H9 (cell line): ENCODE measurements at regions not wholly inside any gene's neighbourhood (a gene's known extent, or its start where the extent isn't known, plus 50 kb on each side); places are given as distances from the start of the nearest gene placed in this dataset.
A peak's percentile ranks its signal among the peaks of the same experiment; 100 is the strongest.
"Not testable (repeated sequence)": the region's sequence is repeated elsewhere in the genome, so short reads cannot be mapped to it uniquely, and the experiment has no call there.

Source experiments
- DNase-seq: peaks from one replicate; pipeline ENCODE4 v3.0.0-alpha.2; 2017
- H2AFZ ChIP-seq: one replicate; pipeline ENCODE4 v1.6.1; 2013; ENCODE audit warnings: mild to moderate bottlenecking, low read length, control low read depth, moderate library complexity
- H2AK5ac ChIP-seq: 2 replicates; pipeline ENCODE4 v1.6.1; 2013; ENCODE audit warnings: low read length, control low read depth, mixed read lengths; ENCODE audit not compliant: insufficient read length
- H2BK120ac ChIP-seq: one replicate; pipeline ENCODE4 v1.6.1; 2013; ENCODE audit warnings: low read depth, mild to moderate bottlenecking, low read length, control low read depth, inconsistent platforms; ENCODE audit not compliant: poor library complexity, severe bottlenecking
- H2BK12ac ChIP-seq: 2 replicates; pipeline ENCODE4 v1.6.1; 2013; ENCODE audit warnings: low read length, control low read depth, mixed read lengths, low read depth; ENCODE audit not compliant: insufficient read length
- H2BK15ac ChIP-seq: 2 replicates; pipeline ENCODE4 v1.6.1; 2013; ENCODE audit warnings: low read depth, low read length, control low read depth
- H2BK20ac ChIP-seq: one replicate; pipeline ENCODE4 v1.6.1; 2013; ENCODE audit warnings: low read depth, mild to moderate bottlenecking, low read length, control low read depth, inconsistent platforms; ENCODE audit not compliant: poor library complexity, severe bottlenecking
- H2BK5ac ChIP-seq: 2 replicates; pipeline ENCODE4 v1.6.1; 2013; ENCODE audit warnings: low read length, control low read depth, mixed read lengths; ENCODE audit not compliant: insufficient read length
- H3K14ac ChIP-seq: 2 replicates; pipeline ENCODE4 v1.6.1; 2013; ENCODE audit warnings: low read length, control low read depth; ENCODE audit not compliant: insufficient read depth
- H3K18ac ChIP-seq: 2 replicates; pipeline ENCODE4 v1.6.1; 2013; ENCODE audit warnings: low read depth, mild to moderate bottlenecking, mixed read lengths, low read length, control low read depth; ENCODE audit not compliant: insufficient read length
- H3K23ac ChIP-seq: 2 replicates; pipeline ENCODE4 v1.6.1; 2013; ENCODE audit warnings: low read length, control low read depth, mixed read lengths, low read depth; ENCODE audit not compliant: insufficient read length
- H3K23me2 ChIP-seq: 2 replicates; pipeline ENCODE4 v1.6.1; 2013; ENCODE audit warnings: low read depth, mild to moderate bottlenecking, mixed read lengths, low read length, control low read depth; ENCODE audit not compliant: insufficient read length, poor library complexity, severe bottlenecking
- H3K27ac ChIP-seq: 2 replicates; pipeline ENCODE4 v1.5.1; 2013; ENCODE audit warnings: low read length, control low read depth, mixed read lengths, low read depth; ENCODE audit not compliant: insufficient read length
- H3K27me3 ChIP-seq: 2 replicates; pipeline ENCODE4 v1.6.1; 2013; ENCODE audit warnings: low read length, control low read depth, inconsistent platforms; ENCODE audit not compliant: insufficient read depth
- H3K4ac ChIP-seq: 2 replicates; pipeline ENCODE4 v1.6.1; 2013; ENCODE audit warnings: low read depth, mild to moderate bottlenecking, control low read depth, inconsistent platforms, low read length, moderate library complexity
- H3K4me1 ChIP-seq: 2 replicates; pipeline ENCODE4 v1.6.1; 2013; ENCODE audit warnings: low read length, control low read depth, inconsistent platforms; ENCODE audit not compliant: insufficient read depth
- H3K4me2 ChIP-seq: 2 replicates; pipeline ENCODE4 v1.6.1; 2013; ENCODE audit warnings: low read length, control low read depth, mixed read lengths; ENCODE audit not compliant: insufficient read length, insufficient read depth
- H3K56ac ChIP-seq: 2 replicates; pipeline ENCODE4 v1.6.1; 2013; ENCODE audit warnings: low read depth, mild to moderate bottlenecking, mixed read lengths, low read length, control low read depth; ENCODE audit not compliant: insufficient read length
- H3K79me1 ChIP-seq: 2 replicates; pipeline ENCODE4 v1.6.1; 2013; ENCODE audit warnings: low read depth, mild to moderate bottlenecking, moderate library complexity, low read length, control low read depth, inconsistent platforms; ENCODE audit not compliant: insufficient read depth, poor library complexity, severe bottlenecking
- H3K79me2 ChIP-seq: 2 replicates; pipeline ENCODE4 v1.6.1; 2013; ENCODE audit warnings: low read length, control low read depth, inconsistent platforms; ENCODE audit not compliant: insufficient read depth
- H3K9ac ChIP-seq: 2 replicates; pipeline ENCODE4 v1.6.1; 2013; ENCODE audit warnings: low read length, control low read depth, mixed read lengths; ENCODE audit not compliant: insufficient read length; ENCODE audit errors: extremely low read depth
- H3K9me3 ChIP-seq: one replicate; pipeline ENCODE4 v1.6.1; 2013; ENCODE audit warnings: low read depth, low read length, inconsistent platforms; ENCODE audit not compliant: control insufficient read depth
- H3T11ph ChIP-seq: one replicate; pipeline ENCODE4 v1.6.1; 2013; ENCODE audit warnings: mild to moderate bottlenecking, low read length, control low read depth, inconsistent platforms
- H4K20me1 ChIP-seq: one replicate; pipeline ENCODE4 v1.6.1; 2013; ENCODE audit not compliant: control insufficient read depth, insufficient read length, insufficient read depth
- H4K5ac ChIP-seq: 2 replicates; pipeline ENCODE4 v1.6.1; 2013; ENCODE audit warnings: low read depth, mild to moderate bottlenecking, mixed read lengths, low read length, control low read depth; ENCODE audit not compliant: insufficient read length
- H4K8ac ChIP-seq: replicated peaks from 2 replicates; pipeline ENCODE4 v1.6.1; 2013; ENCODE audit warnings: low read length, control low read depth, mixed read lengths, low read depth; ENCODE audit not compliant: insufficient read length
- H4K91ac ChIP-seq: 2 replicates; pipeline ENCODE4 v1.6.1; 2013; ENCODE audit warnings: low read depth, mild to moderate bottlenecking, moderate library complexity, mixed read lengths, low read length, control low read depth; ENCODE audit not compliant: insufficient read length
- H3K27ac Mint-ChIP-seq, 3 experiments: 2 replicates in 2 of 3; 3 replicates in 1 of 3; pipeline ENCODE4 v1.8.0; 2020 to 2021; ENCODE audit warnings: mixed read lengths in 3 of 3, mild to moderate bottlenecking in 1 of 3, moderate library complexity in 1 of 3
- H3K27me3 Mint-ChIP-seq: 2 replicates; pipeline ENCODE4 v1.8.0; 2021; ENCODE audit warnings: low read depth, mild to moderate bottlenecking, moderate library complexity, mixed read lengths
- H3K36me3 Mint-ChIP-seq, 3 experiments: 2 replicates in 2 of 3; 3 replicates in 1 of 3; pipeline ENCODE4 v1.8.0; 2020 to 2021; ENCODE audit warnings: low read depth in 3 of 3, mixed read lengths in 3 of 3; ENCODE audit not compliant: insufficient read depth in 1 of 3
- H3K4me1 Mint-ChIP-seq, 2 experiments: 2 replicates each; pipeline ENCODE4 v1.8.0; 2020; ENCODE audit warnings: mixed read lengths in 2 of 2
- H3K4me3 Mint-ChIP-seq, 2 experiments: 2 replicates in 1 of 2; 3 replicates in 1 of 2; pipeline ENCODE4 v1.8.0; 2020 to 2021; ENCODE audit warnings: mild to moderate bottlenecking in 2 of 2, mixed read lengths in 2 of 2, moderate library complexity in 1 of 2
- H3K9me3 Mint-ChIP-seq, 2 experiments: 2 replicates in 1 of 2; 3 replicates in 1 of 2; pipeline ENCODE4 v1.8.0; 2020; ENCODE audit warnings: mild to moderate bottlenecking in 2 of 2, mixed read lengths in 2 of 2, moderate library complexity in 1 of 2
- CTCF ChIP-seq: fragments of 200-600 bp; sonication (generic); conservative IDR thresholded peaks from 3 replicates; pipeline ENCODE4 v1.8.0; 2021; ENCODE audit warnings: antibody characterized with exemption, mild to moderate bottlenecking
- WGBS: extraction: QIAGEN DNeasy Blood & Tissue Kit; methylation state at CpG from one replicate; pipeline ENCODE4 v1.1.7; 2013; ENCODE audit warnings: missing lambda C conversion rate, low lambda C conversion rate, mixed read lengths; ENCODE audit not compliant: insufficient read length; ENCODE audit errors: extremely low coverage; 5-methylcytosine and 5-hydroxymethylcytosine counted together

- no CpG with 5 or more reads among the region's 9 CpGs for WGBS
- H3K4me1 ChIP-seq, H4K5ac ChIP-seq, H3K27me3 ChIP-seq, H2BK15ac ChIP-seq, H3K79me2 ChIP-seq, H3K27me3 Mint-ChIP-seq, H3K27ac Mint-ChIP-seq, H3K23me2 ChIP-seq, H3K79me1 ChIP-seq, H3K9me3 Mint-ChIP-seq, H3K27ac ChIP-seq, H4K91ac ChIP-seq, H2BK12ac ChIP-seq, H3K56ac ChIP-seq, H3K36me3 Mint-ChIP-seq, H2BK20ac ChIP-seq, H3T11ph ChIP-seq, H2AK5ac ChIP-seq, H3K9me3 ChIP-seq, H4K20me1 ChIP-seq, H2BK120ac ChIP-seq, H3K23ac ChIP-seq, H4K8ac ChIP-seq, H3K4ac ChIP-seq, H3K18ac ChIP-seq, H2BK5ac ChIP-seq: not testable (repeated sequence)
- peak overlapping the region; percentile 49 to 51; a peak in 3 of 5 replicates for H3K4me3 Mint-ChIP-seq
- Histone ChIP-seq H2AFZ (peak overlapping the region; percentile 34), H3K4me2 (peak overlapping the region; percentile 34), H3K9ac (peak overlapping the region; percentile 15), H3K14ac (peak overlapping the region; percentile 70)
- TF ChIP-seq CTCF: peak; percentile 22; the same call in 1 of the 3 replicates
- peak; percentile 94 for DNase-seq
- peaks cover 31 to 40% of the 10 kb centered on the region in 2 experiments for H3K4me1 Mint-ChIP-seq
These were observed 59.6 kb upstream of the SMARCAD1 start for GRCh38 chr4:94148052-94148451.
